Right lobe of liver (tissue), 6 donors: ENCODE measurements at regions not wholly inside any gene's neighbourhood (a gene's known extent, or its start where the extent isn't known, plus 50 kb on each side); places are given as distances from the start of the nearest gene placed in this dataset.

Source experiments
- ATAC-seq, 4 donors: fragments of 200-7000 bp; cut with Tn5 transposase; one replicate each; pipeline ENCODE4 v1.9.1; 2020; ENCODE audit warnings: mild to moderate bottlenecking in 4 of 4, moderate library complexity in 4 of 4
- DNase-seq, 3 donors: peaks; one replicate each; pipeline ENCODE4 v3.0.0-alpha.2; 2020
- H3K27ac ChIP-seq, 3 donors: fragments of 200-600 bp; one replicate each; pipeline ENCODE4 v1.8.0; 2022
- H3K27me3 ChIP-seq, 2 donors: fragments of 200-600 bp; one replicate each; pipeline ENCODE4 v1.8.0; 2022
- H3K36me3 ChIP-seq, 4 donors: fragments of 200-600 bp; sonication (generic) in 1 of 4; one replicate each; pipeline versions ENCODE4 v1.5.1 to v1.8.0; 2017 to 2022; ENCODE audit warnings: control low read depth in 1 of 4
- H3K4me1 ChIP-seq, 4 donors: fragments of 200-600 bp; sonication (generic) in 1 of 4; one replicate each; pipeline versions ENCODE4 v1.5.1 to v1.8.0; 2017 to 2022; ENCODE audit warnings: control low read depth in 1 of 4
- H3K4me3 ChIP-seq, 3 donors: fragments of 200-600 bp; one replicate each; pipeline ENCODE4 v1.8.0; 2022
- H3K9me3 ChIP-seq, 4 donors: fragments of 200-600 bp; sonication (generic) in 1 of 4; one replicate each; pipeline versions ENCODE4 v1.5.1 to v1.8.0; 2017 to 2022; ENCODE audit warnings: control low read depth in 1 of 4
- POLR2A ChIP-seq: fragments of 450-650 bp; IDR thresholded peaks from one replicate; pipeline ENCODE4 v1.6.1; 2017; ENCODE audit warnings: antibody characterized with exemption, mild to moderate bottlenecking
- WGBS: methylation state at CpG from one replicate; pipeline ENCODE4 v1.1.6; 2018; ENCODE audit warnings: low coverage, low lambda C conversion rate; ENCODE audit not compliant: insufficient coverage; ENCODE audit errors: missing lambda C conversion rate; 5-methylcytosine and 5-hydroxymethylcytosine counted together
- intact Hi-C, 2 donors: fragments of 100-400 bp; cut with DNase I; formaldehyde crosslinking; loops; one replicate each; pipeline versions ENCODE4 v1.11.2 to v1.14.1; 2022
- TF ChIP-seq, protein P1 (sequence below), 4 donors: fragments of 200-600 bp in 3 of 4; fragments of 450-650 bp in 1 of 4; IDR thresholded peaks; one replicate each; pipeline versions ENCODE4 v1.5.1 to v1.8.0; 2016 to 2022; ENCODE audit warnings: antibody characterized with exemption in 4 of 4, mild to moderate bottlenecking in 2 of 4
- donor health status: DM: no; HTN: yes; CAD: no.
- donor health status: DM: no; HTN: no; CAD: no.
- donor health status: DM: no; HTN: no; CAD: no.
- donor health status: DM: no; HTN: yes; CAD: no.
- donor health status: DM: no; HTN: yes; CAD: no.

DNA sequence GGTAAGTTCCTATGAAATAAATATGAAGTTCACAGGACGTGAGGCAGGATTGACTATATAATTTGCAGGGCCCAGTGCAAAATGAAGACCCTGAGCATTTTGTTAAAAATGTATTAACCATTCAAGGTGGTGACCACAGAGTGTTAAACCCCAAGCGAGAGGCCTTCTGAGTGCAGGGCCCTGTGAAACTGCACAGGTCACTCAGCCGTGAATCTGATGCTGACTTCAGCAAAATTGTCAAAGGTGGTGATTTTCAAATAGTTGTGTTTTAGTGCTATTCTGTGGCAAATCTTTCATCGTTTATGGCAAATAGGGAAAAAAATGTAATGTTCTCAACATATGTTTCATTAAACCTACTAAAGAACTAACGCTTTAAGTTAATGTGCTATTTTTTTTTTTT is 334.0 kb upstream of the NAV3 start:
- ATAC-seq = no peak
- H3K4me3 ChIP-seq = no peak overlapping the region
- no peak for DNase-seq
- H3K4me1 ChIP-seq = no peaks in the 10 kb centered on the region
- H3K27me3 ChIP-seq = no peaks in the 10 kb centered on the region
- no peak for TF ChIP-seq POLR2A
- TF ChIP-seq, protein P1, sequence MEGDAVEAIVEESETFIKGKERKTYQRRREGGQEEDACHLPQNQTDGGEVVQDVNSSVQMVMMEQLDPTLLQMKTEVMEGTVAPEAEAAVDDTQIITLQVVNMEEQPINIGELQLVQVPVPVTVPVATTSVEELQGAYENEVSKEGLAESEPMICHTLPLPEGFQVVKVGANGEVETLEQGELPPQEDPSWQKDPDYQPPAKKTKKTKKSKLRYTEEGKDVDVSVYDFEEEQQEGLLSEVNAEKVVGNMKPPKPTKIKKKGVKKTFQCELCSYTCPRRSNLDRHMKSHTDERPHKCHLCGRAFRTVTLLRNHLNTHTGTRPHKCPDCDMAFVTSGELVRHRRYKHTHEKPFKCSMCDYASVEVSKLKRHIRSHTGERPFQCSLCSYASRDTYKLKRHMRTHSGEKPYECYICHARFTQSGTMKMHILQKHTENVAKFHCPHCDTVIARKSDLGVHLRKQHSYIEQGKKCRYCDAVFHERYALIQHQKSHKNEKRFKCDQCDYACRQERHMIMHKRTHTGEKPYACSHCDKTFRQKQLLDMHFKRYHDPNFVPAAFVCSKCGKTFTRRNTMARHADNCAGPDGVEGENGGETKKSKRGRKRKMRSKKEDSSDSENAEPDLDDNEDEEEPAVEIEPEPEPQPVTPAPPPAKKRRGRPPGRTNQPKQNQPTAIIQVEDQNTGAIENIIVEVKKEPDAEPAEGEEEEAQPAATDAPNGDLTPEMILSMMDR (IDR thresholded peaks at IDR 0.05) = no peak
- H3K36me3 ChIP-seq = no peaks in the 10 kb centered on the region
- H3K27ac ChIP-seq = no peak overlapping the region
- H3K9me3 ChIP-seq = no peaks in the 10 kb centered on the region
- intact Hi-C loops = no loop called here
- 59% methylated on average over 5 of the region's 5 CpGs for WGBS

DNA sequence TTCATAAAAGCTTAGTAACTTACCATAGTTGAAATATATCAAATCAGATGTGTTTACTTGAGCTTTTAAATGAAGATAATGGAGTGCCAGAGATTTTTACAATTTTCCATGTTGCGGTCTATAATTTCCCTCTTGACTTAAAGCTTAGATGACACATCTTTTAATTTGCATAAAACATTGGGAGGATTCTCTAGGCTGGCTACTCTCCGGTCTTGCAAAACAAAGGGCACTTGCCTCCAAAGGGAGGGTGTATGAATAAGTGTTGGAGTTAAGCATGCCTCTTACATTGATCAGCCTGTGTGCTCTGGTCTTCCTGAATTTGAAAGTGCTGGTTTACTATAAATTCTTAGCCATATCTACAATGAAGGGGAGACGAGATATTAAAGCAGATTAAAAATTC is 336.4 kb upstream of the NAV3 start:
- Histone ChIP-seq H3K4me1 (no peaks in the 10 kb centered on the region), H3K27ac (no peak overlapping the region), H3K4me3 (no peak overlapping the region), H3K27me3 (no peaks in the 10 kb centered on the region), H3K36me3 (no peaks in the 10 kb centered on the region), H3K9me3 (no peaks in the 10 kb centered on the region)
- DNase-seq (no peak), ATAC-seq (no peak)
- intact Hi-C loops = no loop called here
- TF ChIP-seq, protein P1 (IDR thresholded peaks at IDR 0.05) = no peak
- no peak for TF ChIP-seq POLR2A
- WGBS = 53% methylated on average over 3 of the region's 3 CpGs

DNA sequence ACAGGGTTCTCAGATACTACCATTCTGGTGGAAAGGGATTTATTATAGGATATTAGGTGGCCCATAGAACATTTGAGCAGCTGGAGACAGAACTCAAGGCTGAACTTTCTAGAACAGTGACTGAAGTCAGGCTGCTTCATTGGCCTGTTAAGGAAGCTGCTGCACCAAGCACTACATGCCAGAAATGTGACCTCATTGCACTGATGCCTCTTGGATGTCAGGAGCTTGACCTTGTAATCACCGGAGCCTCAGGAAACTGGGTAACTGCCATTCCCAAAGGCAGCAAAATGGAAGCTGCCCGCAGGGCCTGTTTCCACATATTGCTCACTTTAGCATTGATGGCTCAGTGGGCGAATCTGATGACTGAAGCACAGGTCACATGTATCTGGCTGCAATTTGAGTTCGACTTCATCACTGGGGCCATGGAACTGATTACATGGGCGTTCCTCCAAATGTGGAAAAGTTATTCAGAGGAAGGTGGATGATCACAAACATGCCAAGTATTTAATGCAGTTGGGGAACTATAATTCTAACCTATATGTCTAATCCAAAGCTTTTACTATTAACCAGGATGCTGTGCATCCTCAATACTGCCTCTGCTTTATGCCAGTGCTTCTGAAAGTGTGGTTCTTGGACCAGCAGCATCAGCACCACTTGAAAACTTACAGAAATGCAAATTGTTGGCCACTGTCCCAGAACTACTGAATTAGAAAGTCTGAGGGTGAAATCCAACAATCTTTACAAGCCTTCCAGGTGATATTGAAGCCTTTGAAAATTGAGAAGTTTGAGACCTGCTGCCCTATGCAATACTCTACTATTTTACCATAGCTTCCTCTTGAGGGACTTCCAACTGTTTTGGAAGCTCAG is 337.2 kb upstream of the NAV3 start:
- ATAC-seq (no peak), DNase-seq (no peak)
- H3K9me3 ChIP-seq = no peaks in the 10 kb centered on the region
- no peaks in the 10 kb centered on the region for H3K4me1 ChIP-seq
- intact Hi-C loops = no loop called here
- 40% methylated on average over 1 of the region's 5 CpGs for WGBS
- H3K36me3 ChIP-seq = no peaks in the 10 kb centered on the region
- no peak for TF ChIP-seq POLR2A
- TF ChIP-seq, protein P1 (IDR thresholded peaks at IDR 0.05) = no peak
- no peaks in the 10 kb centered on the region for H3K27me3 ChIP-seq
- no peak overlapping the region for H3K4me3 ChIP-seq
- H3K27ac ChIP-seq = no peak overlapping the region

DNA sequence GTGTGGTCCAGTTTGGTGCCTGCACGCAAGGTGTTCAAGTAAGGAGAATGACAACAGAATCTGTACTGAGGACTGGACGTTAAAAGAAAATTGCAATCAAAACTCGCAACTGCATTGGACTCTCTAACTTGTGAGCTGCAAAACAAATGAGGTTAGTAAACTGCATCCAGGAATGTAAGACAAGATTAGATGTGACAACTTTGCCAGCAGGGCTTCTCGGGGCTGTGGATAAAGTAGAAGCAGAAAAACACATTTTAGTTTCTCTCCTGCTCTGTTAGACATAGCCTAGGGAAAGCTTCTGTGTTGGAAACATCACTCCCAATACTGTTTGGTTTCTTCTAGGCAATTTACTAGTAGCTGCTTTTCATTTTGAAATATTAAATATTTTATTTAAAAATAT is 338.2 kb upstream of the NAV3 start:
- 45% methylated on average over 4 of the region's 4 CpGs for WGBS
- Histone ChIP-seq H3K27me3 (no peaks in the 10 kb centered on the region), H3K4me3 (no peak overlapping the region), H3K27ac (no peak overlapping the region), H3K9me3 (no peaks in the 10 kb centered on the region), H3K4me1 (no peaks in the 10 kb centered on the region), H3K36me3 (no peaks in the 10 kb centered on the region)
- no peak for DNase-seq
- TF ChIP-seq, protein P1 (IDR thresholded peaks at IDR 0.05) = no peak
- TF ChIP-seq POLR2A = no peak
- ATAC-seq = no peak
- intact Hi-C loops = no loop called here
